ENCODE measurements at regions not wholly inside any gene's neighbourhood (a gene's known extent, or its start where the extent isn't known, plus 50 kb on each side); places are given as distances from the start of the nearest gene placed in this dataset.

GRCh38 chr15:96583671-96584070 lies 253.2 kb downstream of the NR2F2 start:
- DNase-seq: no peak
- no peak for TF ChIP-seq CTCF (IDR thresholded peaks at IDR 0.05; ENCODE audit: partially characterized antibody, unreplicated experiment)
- no peak overlapping the region for H3K4me3 Mint-ChIP-seq (ENCODE audit: unreplicated experiment)
- H3K9me3 Mint-ChIP-seq (ENCODE audit: unreplicated experiment): peaks cover 2% of the 10 kb centered on the region
- no peak overlapping the region for H3K27ac Mint-ChIP-seq (ENCODE audit: unreplicated experiment)
- H3K27me3 Mint-ChIP-seq (ENCODE audit: unreplicated experiment): no peaks in the 10 kb centered on the region
- no peaks in the 10 kb centered on the region for H3K36me3 Mint-ChIP-seq (ENCODE audit: unreplicated experiment)
- peaks cover 8% of the 10 kb centered on the region for H3K4me1 Mint-ChIP-seq (ENCODE audit: low read depth, unreplicated experiment)

- Mint-ChIP-seq H3K36me3 (ENCODE audit: unreplicated experiment) (no peaks in the 10 kb centered on the region), H3K27me3 (ENCODE audit: unreplicated experiment) (no peaks in the 10 kb centered on the region), H3K27ac (ENCODE audit: unreplicated experiment) (no peak overlapping the region), H3K4me3 (ENCODE audit: unreplicated experiment) (no peak overlapping the region), H3K9me3 (ENCODE audit: unreplicated experiment) (peaks cover 2% of the 10 kb centered on the region), H3K4me1 (ENCODE audit: low read depth, unreplicated experiment) (peaks cover 9% of the 10 kb centered on the region)
- no peak for DNase-seq
- TF ChIP-seq CTCF (IDR thresholded peaks at IDR 0.05; ENCODE audit: partially characterized antibody, unreplicated experiment): no peak
These were observed 255.2 kb downstream of the NR2F2 start for GRCh38 chr15:96585484-96586386.

DNA sequence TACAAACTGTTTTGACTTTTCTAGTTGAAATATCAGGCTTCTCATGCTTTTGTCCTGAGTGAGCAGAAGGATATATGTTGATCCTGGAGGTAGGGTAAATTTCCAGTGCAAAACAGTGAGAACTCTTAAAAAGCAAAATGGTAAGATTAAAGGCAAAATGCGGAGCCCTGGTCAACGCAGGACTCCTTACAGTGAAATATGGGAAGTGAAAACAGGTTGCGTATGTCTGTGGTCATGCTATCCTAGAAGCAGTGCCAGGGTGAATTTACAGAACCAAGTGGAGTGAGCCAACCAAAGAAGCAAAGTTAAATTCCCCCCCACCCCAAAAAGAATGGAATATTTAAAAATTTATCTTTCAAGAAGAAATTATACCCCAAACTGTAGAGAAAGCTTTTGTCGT lies 256.4 kb downstream of the NR2F2 start:
- H3K9me3 Mint-ChIP-seq (ENCODE audit: unreplicated experiment): peaks cover 2% of the 10 kb centered on the region
- no peak for DNase-seq
- H3K4me3 Mint-ChIP-seq (ENCODE audit: unreplicated experiment): no peak overlapping the region
- no peaks in the 10 kb centered on the region for H3K36me3 Mint-ChIP-seq (ENCODE audit: unreplicated experiment)
- H3K27me3 Mint-ChIP-seq (ENCODE audit: unreplicated experiment): no peaks in the 10 kb centered on the region
- no peak for TF ChIP-seq CTCF (IDR thresholded peaks at IDR 0.05; ENCODE audit: partially characterized antibody, unreplicated experiment)
- H3K27ac Mint-ChIP-seq (ENCODE audit: unreplicated experiment): no peak overlapping the region
- H3K4me1 Mint-ChIP-seq (ENCODE audit: low read depth, unreplicated experiment): peaks cover 9% of the 10 kb centered on the region

DNA sequence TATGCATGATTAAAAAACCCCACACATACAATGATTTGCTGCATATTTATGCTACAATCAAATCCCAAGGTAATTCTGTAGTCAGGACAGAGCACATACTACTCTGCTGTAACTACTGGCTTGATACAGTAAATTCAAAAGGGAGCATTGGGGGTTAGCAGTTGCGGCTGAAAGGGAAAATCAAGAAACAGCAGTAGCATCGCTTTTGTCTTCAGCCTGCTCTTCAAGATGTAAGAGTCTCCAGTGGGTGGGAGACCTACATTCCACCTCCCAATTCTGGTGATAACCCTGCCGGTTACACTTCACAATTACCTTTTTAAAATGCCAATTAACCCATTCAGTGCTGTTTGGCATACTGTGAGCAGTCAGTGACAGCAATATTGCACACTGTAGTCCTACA lies 259.4 kb downstream of the NR2F2 start:
- Mint-ChIP-seq H3K27ac (ENCODE audit: unreplicated experiment) (no peak overlapping the region), H3K4me3 (ENCODE audit: unreplicated experiment) (no peak overlapping the region), H3K36me3 (ENCODE audit: unreplicated experiment) (no peaks in the 10 kb centered on the region), H3K9me3 (ENCODE audit: unreplicated experiment) (peaks cover 2% of the 10 kb centered on the region), H3K27me3 (ENCODE audit: unreplicated experiment) (peaks cover 2% of the 10 kb centered on the region), H3K4me1 (ENCODE audit: low read depth, unreplicated experiment) (peaks cover 21% of the 10 kb centered on the region)
- DNase-seq: no peak
- TF ChIP-seq CTCF (IDR thresholded peaks at IDR 0.05; ENCODE audit: partially characterized antibody, unreplicated experiment): no peak

DNA sequence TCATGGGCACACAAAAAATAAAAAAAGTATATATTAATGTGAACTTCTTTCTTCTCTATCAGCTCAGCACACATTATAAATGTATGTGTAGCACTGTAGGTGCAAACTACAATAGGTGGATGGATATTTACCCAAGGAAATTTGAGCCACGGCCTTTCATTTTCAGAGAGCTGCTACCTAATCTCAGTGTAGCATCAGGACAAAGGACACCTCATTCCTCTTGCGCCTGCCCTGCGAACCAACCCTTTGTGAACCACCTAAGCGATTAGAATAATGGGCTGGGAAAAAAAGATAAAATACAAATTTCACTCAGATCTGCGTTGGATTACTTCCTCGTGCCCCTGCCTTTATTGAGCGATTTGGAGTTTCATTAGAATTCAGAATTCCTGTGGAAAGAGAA lies 263.2 kb downstream of the NR2F2 start:
- no peak overlapping the region for H3K4me3 Mint-ChIP-seq (ENCODE audit: unreplicated experiment)
- H3K27ac Mint-ChIP-seq (ENCODE audit: unreplicated experiment): no peak overlapping the region
- no peaks in the 10 kb centered on the region for H3K36me3 Mint-ChIP-seq (ENCODE audit: unreplicated experiment)
- H3K27me3 Mint-ChIP-seq (ENCODE audit: unreplicated experiment): peaks cover 2% of the 10 kb centered on the region
- peaks cover 21% of the 10 kb centered on the region for H3K4me1 Mint-ChIP-seq (ENCODE audit: low read depth, unreplicated experiment)
- no peak for DNase-seq
- no peak for TF ChIP-seq CTCF (IDR thresholded peaks at IDR 0.05; ENCODE audit: partially characterized antibody, unreplicated experiment)
- no peaks in the 10 kb centered on the region for H3K9me3 Mint-ChIP-seq (ENCODE audit: unreplicated experiment)

All from glutamatergic neuron (in vitro differentiated cells).